ENCODE measurements at regions not wholly inside any gene's neighbourhood (a gene's known extent, or its start where the extent isn't known, plus 50 kb on each side); places are given as distances from the start of the nearest gene placed in this dataset.

- Histone ChIP-seq H3K9ac (no peak overlapping the region), H3K4me2 (ENCODE audit: low read length) (no peak overlapping the region), H3K79me2 (no peaks in the 10 kb centered on the region), H3K9me3 (ENCODE audit: control insufficient read depth, low read length) (no peaks in the 10 kb centered on the region), H3K4me1 (peaks cover 2% of the 10 kb centered on the region), H3K36me3 (ENCODE audit: control insufficient read depth, insufficient read depth, low read length) (no peaks in the 10 kb centered on the region), H3K4me3 (ENCODE audit: low read depth, low read length) (no peak overlapping the region), H3K27ac (no peak overlapping the region), H3K27me3 (ENCODE audit: control insufficient read depth, insufficient read depth, low read length) (no peaks in the 10 kb centered on the region), H2AFZ (no peak overlapping the region)
- TF ChIP-seq CTCF (IDR thresholded peaks at IDR 0.05), result no peak
These were observed 131.3 kb upstream of the ABCA1 start for GRCh38 chr9:105059252-105059651.

GRCh38 chr9:105062222-105062855, 134.4 kb upstream of the ABCA1 start:
- no peak overlapping the region for H3K4me2 ChIP-seq (ENCODE audit: low read length)
- no peaks in the 10 kb centered on the region for H3K79me2 ChIP-seq
- peaks cover 8% of the 10 kb centered on the region for H3K4me1 ChIP-seq
- no peaks in the 10 kb centered on the region for H3K27me3 ChIP-seq (ENCODE audit: control insufficient read depth, insufficient read depth, low read length)
- TF ChIP-seq CTCF (IDR thresholded peaks at IDR 0.05), result no peak
- no peaks in the 10 kb centered on the region for H3K9me3 ChIP-seq (ENCODE audit: control insufficient read depth, low read length)
- no peak overlapping the region for H3K27ac ChIP-seq
- no peak overlapping the region for H3K9ac ChIP-seq
- no peak overlapping the region for H3K4me3 ChIP-seq (ENCODE audit: low read depth, low read length)
- no peaks in the 10 kb centered on the region for H3K36me3 ChIP-seq (ENCODE audit: control insufficient read depth, insufficient read depth, low read length)
- H2AFZ ChIP-seq, result no peak overlapping the region

- H2AFZ ChIP-seq, result peak overlapping the region; percentile 38
- H3K36me3 ChIP-seq (ENCODE audit: control insufficient read depth, insufficient read depth, low read length), result no peaks in the 10 kb centered on the region
- no peak for TF ChIP-seq CTCF (IDR thresholded peaks at IDR 0.05)
- H3K9me3 ChIP-seq (ENCODE audit: control insufficient read depth, low read length), result no peaks in the 10 kb centered on the region
- H3K4me2 ChIP-seq (ENCODE audit: low read length), result peak overlapping the region; percentile 66
- H3K27me3 ChIP-seq (ENCODE audit: control insufficient read depth, insufficient read depth, low read length), result no peaks in the 10 kb centered on the region
- H3K79me2 ChIP-seq, result no peaks in the 10 kb centered on the region
- H3K4me3 ChIP-seq (ENCODE audit: low read depth, low read length), result no peak overlapping the region
- H3K4me1 ChIP-seq, result peaks cover 8% of the 10 kb centered on the region
- H3K9ac ChIP-seq, result no peak overlapping the region
- no peak overlapping the region for H3K27ac ChIP-seq
These were observed 136.5 kb upstream of the ABCA1 start for GRCh38 chr9:105064248-105065097.

GRCh38 chr9:105065098-105066088, 137.4 kb upstream of the ABCA1 start:
- Histone ChIP-seq H3K4me3 (ENCODE audit: low read depth, low read length) (no peak overlapping the region), H3K9ac (no peak overlapping the region), H3K4me2 (ENCODE audit: low read length) (no peak overlapping the region), H2AFZ (no peak overlapping the region), H3K36me3 (ENCODE audit: control insufficient read depth, insufficient read depth, low read length) (no peaks in the 10 kb centered on the region), H3K79me2 (no peaks in the 10 kb centered on the region), H3K27me3 (ENCODE audit: control insufficient read depth, insufficient read depth, low read length) (no peaks in the 10 kb centered on the region), H3K27ac (no peak overlapping the region), H3K9me3 (ENCODE audit: control insufficient read depth, low read length) (no peaks in the 10 kb centered on the region), H3K4me1 (peaks cover 8% of the 10 kb centered on the region)
- TF ChIP-seq CTCF (IDR thresholded peaks at IDR 0.05), result no peak

All from parathyroid adenoma (tissue), 2 donors.